ENCODE measurements at regions not wholly inside any gene's neighbourhood (a gene's known extent, or its start where the extent isn't known, plus 50 kb on each side); places are given as distances from the start of the nearest gene placed in this dataset.
"Not testable (repeated sequence)": the region's sequence is repeated elsewhere in the genome, so short reads cannot be mapped to it uniquely, and the experiment has no call there.

GRCh38 chrX:2572740-2573139 is 72.0 kb upstream of the DHRSX start:
- DNase-seq (ENCODE audit: low read depth), result no peak

GRCh38 chrX:2568125-2568524 is 67.3 kb upstream of the DHRSX start:
- no peak for DNase-seq (ENCODE audit: low read depth)

- DNase-seq (ENCODE audit: low read depth), result no peak
Measured at GRCh38 chrX:2566055-2566454, 65.3 kb upstream of the DHRSX start.

- DNase-seq (ENCODE audit: low read depth), result no peak
Measured at GRCh38 chrX:2561456-2561855, 60.7 kb upstream of the DHRSX start.

- DNase-seq (ENCODE audit: low read depth), result no peak
Measured at GRCh38 chrX:2559124-2559523, 58.3 kb upstream of the DHRSX start.

GRCh38 chrX:2554891-2555290 is 54.1 kb upstream of the DHRSX start:
- no peak for DNase-seq (ENCODE audit: low read depth)

- DNase-seq (ENCODE audit: low read depth), result not testable (repeated sequence)
Measured at GRCh38 chrX:2554066-2554465, 53.3 kb upstream of the DHRSX start.

- no peak for DNase-seq (ENCODE audit: low read depth)
Measured at GRCh38 chrX:2552621-2553201, 51.9 kb upstream of the DHRSX start.

GRCh38 chrX:2550328-2551020 is 49.7 kb upstream of the DHRSX start:
- DNase-seq (ENCODE audit: low read depth), result no peak
